K562 (cell line): ENCODE measurements at regions not wholly inside any gene's neighbourhood (a gene's known extent, or its start where the extent isn't known, plus 50 kb on each side); places are given as distances from the start of the nearest gene placed in this dataset.

Experiments
- ATAC-seq: fragments of 200-7000 bp; cut with Tn5 transposase; 3 replicates; pipeline ENCODE4 v1.9.1; 2020; ENCODE audit warnings: moderate library complexity
- BruUV-seq: library from RNA; stranded (reverse); fragments of 400-500 nt; replicated peaks from 2 replicates; lab custom pipeline; 2021; lab: Mats Ljungman, UMichigan
- CTCF ChIA-PET: fragments of 300-600 bp; formaldehyde crosslinking; extraction: SDS; loops from one replicate; lab custom pipeline; 2021; ENCODE audit warnings: low intra/inter-chr PET ratio; lab: Yijun Ruan, JAX
- POLR2A ChIA-PET: fragments of 300-600, 350-650 bp; sonication (Branson Sonifier 250); formaldehyde crosslinking; extraction: SDS; loops from one replicate; lab custom pipeline; 2021; ENCODE audit warnings: antibody characterized with exemption, inconsistent platforms; lab: Yijun Ruan, JAX
- DNase-seq, 4 experiments: peaks; one replicate each; pipeline versions ENCODE4 v3.0.0 to v3.0.0-alpha.2; 2011 to 2018; ENCODE audit warnings: low spot score in 3 of 4, mixed read lengths in 3 of 4; ENCODE audit errors: extremely low read depth in 1 of 4
- FAIRE-seq: peaks from 2 replicates; lab custom pipeline; 2011; peaks lifted over from hg19 to GRCh38; lab: Jason Lieb, UNC
- H2AFZ ChIP-seq: 2 replicates; pipeline ENCODE4 v1.6.0; 2011; ENCODE audit warnings: low read depth, low read length, control low read depth, inconsistent platforms
- H3K27ac ChIP-seq: fragments of 200-600 bp; 3 replicates; pipeline ENCODE4 v1.8.0; 2011; ENCODE audit warnings: low read depth, mild to moderate bottlenecking, control low read depth, inconsistent platforms, low read length, moderate library complexity, mixed read lengths; ENCODE audit errors: extremely low read depth
- H3K27me3 ChIP-seq, 2 experiments: fragments of 300-600 bp in 1 of 2; 2 replicates in 1 of 2; 3 replicates in 1 of 2; pipeline versions ENCODE4 v1.6.0 to v1.8.0; 2011; ENCODE audit warnings: inconsistent platforms in 2 of 2, low read length in 2 of 2, mild to moderate bottlenecking in 1 of 2, mixed read lengths in 1 of 2, moderate library complexity in 1 of 2; ENCODE audit not compliant: control insufficient read depth in 2 of 2, insufficient read depth in 2 of 2
- H3K36me3 ChIP-seq: fragments of 300-600 bp; 3 replicates; pipeline ENCODE4 v1.8.0; 2011; ENCODE audit warnings: mild to moderate bottlenecking, low read length, inconsistent platforms; ENCODE audit not compliant: control insufficient read depth, insufficient read depth
- H3K4me1 ChIP-seq, 2 experiments: fragments of 200-600 bp in 1 of 2; replicated peaks in 1 of 2; 2 replicates in 1 of 2; 3 replicates in 1 of 2; pipeline versions ENCODE4 v1.5.1 to v1.8.0; 2011; ENCODE audit warnings: inconsistent platforms in 2 of 2, low read length in 2 of 2, mild to moderate bottlenecking in 1 of 2, mixed read lengths in 1 of 2, moderate library complexity in 1 of 2; ENCODE audit not compliant: control insufficient read depth in 2 of 2, insufficient read depth in 2 of 2
- H3K4me2 ChIP-seq: 2 replicates; pipeline ENCODE4 v1.6.1; 2011; ENCODE audit warnings: low read length, control low read depth, inconsistent platforms, mixed read lengths; ENCODE audit not compliant: insufficient read depth
- H3K4me3 ChIP-seq: fragments of 200-600 bp; sonication (generic), shearing (Covaris generic); 2 replicates; pipeline ENCODE4 v1.5.1; 2016; ENCODE audit warnings: control low read depth, inconsistent platforms
- H3K79me2 ChIP-seq: fragments of 200-600 bp; 3 replicates; pipeline ENCODE4 v1.8.0; 2011; ENCODE audit warnings: low read length, inconsistent platforms; ENCODE audit not compliant: control insufficient read depth, insufficient read depth
- H3K9ac ChIP-seq, 2 experiments: 2 replicates each; pipeline versions ENCODE4 v1.6.0 to v1.6.1; 2011; ENCODE audit warnings: low read depth in 2 of 2, low read length in 2 of 2, control low read depth in 1 of 2, inconsistent platforms in 1 of 2, mild to moderate bottlenecking in 1 of 2, mixed read lengths in 1 of 2; ENCODE audit not compliant: insufficient read depth in 1 of 2
- H3K9me1 ChIP-seq: one replicate; pipeline ENCODE4 v1.6.0; 2011; ENCODE audit warnings: inconsistent platforms, mild to moderate bottlenecking, low read length, moderate library complexity; ENCODE audit not compliant: control insufficient read depth, insufficient read depth
- H3K9me3 ChIP-seq: replicated peaks from 2 replicates; pipeline ENCODE4 v1.5.1; 2011; ENCODE audit warnings: low read depth, low read length, inconsistent platforms; ENCODE audit not compliant: control insufficient read depth, insufficient read depth
- H4K20me1 ChIP-seq: replicated peaks from 2 replicates; pipeline ENCODE4 v1.6.1; 2011; ENCODE audit warnings: low read length, inconsistent platforms, mixed read lengths; ENCODE audit not compliant: control insufficient read depth, insufficient read depth
- CAMTA2 ChIP-seq: fragments of 250-450 bp; sonication (Bioruptor Pico); conservative IDR thresholded peaks from 2 replicates; pipeline ENCODE4 v1.5.1; 2022
- CSDE1 ChIP-seq, 2 experiments: fragments of 450-650 bp; IDR thresholded peaks; 2 replicates each; pipeline ENCODE4 v1.6.1; 2016; ENCODE audit warnings: mild to moderate bottlenecking in 1 of 2
- ESRRB ChIP-seq: fragments of 250-450 bp; sonication (Bioruptor Pico); IDR thresholded peaks from 2 replicates; pipeline ENCODE4 v1.5.0; 2020; ENCODE audit warnings: mild to moderate bottlenecking, moderate library complexity, borderline replicate concordance
- NEUROD1 ChIP-seq: fragments of 150-350 bp; IDR thresholded peaks from 2 replicates; pipeline ENCODE4 v1.6.1; 2014; ENCODE audit warnings: borderline replicate concordance, low read length, low read depth; ENCODE audit not compliant: partially characterized antibody
- ZNF77 ChIP-seq: fragments of 250-450 bp; sonication (Bioruptor Pico); IDR thresholded peaks from 2 replicates; pipeline ENCODE4 v1.5.0; 2020
- WGBS: fragments of 100-300 bp; shearing (Covaris generic); methylation state at CpG from one replicate; pipeline ENCODE4 v1.1.6; 2016; ENCODE audit warnings: low coverage, mixed read lengths; ENCODE audit not compliant: insufficient coverage; ENCODE audit errors: missing lambda C conversion rate; 5-methylcytosine and 5-hydroxymethylcytosine counted together
- in situ Hi-C: fragments of 300-500 bp; cut with MboI; formaldehyde crosslinking; loops from 4 replicates; pipeline ENCODE4 v1.15.0; 2018; ENCODE audit warnings: inconsistent platforms, mixed read lengths
- intact Hi-C: fragments of 100-400 bp; cut with micrococcal nuclease; formaldehyde crosslinking; loops from 2 replicates; pipeline ENCODE4 v1.14.2; 2022
- TF ChIP-seq, protein P1 (sequence below): fragments of 200-800 bp; sonication (Bioruptor generic); IDR thresholded peaks from 2 replicates; pipeline ENCODE4 v1.6.1; 2017; ENCODE audit warnings: missing genetic modification characterization, missing compliant biosample characterization

DNA sequence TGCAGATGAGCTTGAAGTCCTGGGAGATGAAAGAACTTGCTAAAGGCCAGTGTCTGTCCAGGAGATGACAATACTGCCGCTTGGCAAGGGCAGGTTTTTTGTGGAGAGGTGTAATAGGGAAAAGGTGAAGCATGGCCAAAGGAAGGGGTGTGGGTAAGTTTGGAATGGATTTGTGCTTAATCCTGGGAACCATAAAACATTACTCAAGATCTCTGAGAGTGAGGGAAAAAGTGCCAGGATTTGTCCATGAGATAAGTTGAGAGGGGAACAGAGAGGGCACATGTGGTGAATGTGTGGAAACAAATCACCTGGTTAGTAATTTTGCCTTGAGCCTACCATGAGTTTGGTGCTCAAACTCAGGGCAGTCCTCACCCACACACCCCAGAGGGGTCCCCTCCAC lies 108.8 kb upstream of the CD180 start:
- H3K9me3 ChIP-seq, result no peaks in the 10 kb centered on the region
- TF ChIP-seq ZNF77 (CRISPR knock-in tag) (no peak), CSDE1 (IDR thresholded peaks at IDR 0.05) (no peak), CAMTA2 (CRISPR knock-in tag) (no peak), ESRRB (CRISPR knock-in tag) (no peak), NEUROD1 (no peak)
- TF ChIP-seq, protein P1, sequence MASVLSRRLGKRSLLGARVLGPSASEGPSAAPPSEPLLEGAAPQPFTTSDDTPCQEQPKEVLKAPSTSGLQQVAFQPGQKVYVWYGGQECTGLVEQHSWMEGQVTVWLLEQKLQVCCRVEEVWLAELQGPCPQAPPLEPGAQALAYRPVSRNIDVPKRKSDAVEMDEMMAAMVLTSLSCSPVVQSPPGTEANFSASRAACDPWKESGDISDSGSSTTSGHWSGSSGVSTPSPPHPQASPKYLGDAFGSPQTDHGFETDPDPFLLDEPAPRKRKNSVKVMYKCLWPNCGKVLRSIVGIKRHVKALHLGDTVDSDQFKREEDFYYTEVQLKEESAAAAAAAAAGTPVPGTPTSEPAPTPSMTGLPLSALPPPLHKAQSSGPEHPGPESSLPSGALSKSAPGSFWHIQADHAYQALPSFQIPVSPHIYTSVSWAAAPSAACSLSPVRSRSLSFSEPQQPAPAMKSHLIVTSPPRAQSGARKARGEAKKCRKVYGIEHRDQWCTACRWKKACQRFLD, result no peak
- TF ChIP-seq, all 486 proteins: peak for 0
- Histone ChIP-seq H3K9ac (no peak overlapping the region), H3K79me2 (no peaks in the 10 kb centered on the region), H3K36me3 (no peaks in the 10 kb centered on the region), H3K4me1 (no peaks in the 10 kb centered on the region), H3K4me3 (no peak overlapping the region), H2AFZ (no peak overlapping the region), H3K27ac (no peak overlapping the region), H4K20me1 (no peaks in the 10 kb centered on the region), H3K9me1 (no peaks in the 10 kb centered on the region), H3K4me2 (no peak overlapping the region), H3K27me3 (no peaks in the 10 kb centered on the region)
- no peak for ATAC-seq
- ChIA-PET POLR2A (no interaction called here), CTCF (no interaction called here)
- BruUV-seq, result no TSS peak
- 7% methylated on average over 1 of the region's 1 CpG for WGBS
- no peak for DNase-seq
- FAIRE-seq, result no peak
- in situ Hi-C loops, result no loop called here
- intact Hi-C loops, result no loop called here
